ENCODE measurements at regions not wholly inside any gene's neighbourhood (a gene's known extent, or its start where the extent isn't known, plus 50 kb on each side); places are given as distances from the start of the nearest gene placed in this dataset.

GRCh38 chr4:10736266-10736665 lies 51.7 kb upstream of the CLNK start:
- TF ChIP-seq CTCF (conservative IDR thresholded peaks at IDR 0.05; ENCODE audit: low read length): no peak
- no peak for TF ChIP-seq EZH2phosphoT487 (IDR thresholded peaks at IDR 0.05; ENCODE audit: borderline replicate concordance, low read depth, low read length)
